ENCODE measurements at regions not wholly inside any gene's neighbourhood (a gene's known extent, or its start where the extent isn't known, plus 50 kb on each side); places are given as distances from the start of the nearest gene placed in this dataset.
A peak's percentile ranks its signal among the peaks of the same experiment; 100 is the strongest.
"Not testable (repeated sequence)": the region's sequence is repeated elsewhere in the genome, so short reads cannot be mapped to it uniquely, and the experiment has no call there.

- no peak for DNase-seq (ENCODE audit: low read depth, low spot score)
These were observed 372.4 kb downstream of the CCSER2 start for GRCh38 chr10:84700668-84701369.

- DNase-seq (ENCODE audit: low read depth, low spot score) = no peak
These were observed 373.0 kb downstream of the CCSER2 start for GRCh38 chr10:84701370-84701720.

DNA sequence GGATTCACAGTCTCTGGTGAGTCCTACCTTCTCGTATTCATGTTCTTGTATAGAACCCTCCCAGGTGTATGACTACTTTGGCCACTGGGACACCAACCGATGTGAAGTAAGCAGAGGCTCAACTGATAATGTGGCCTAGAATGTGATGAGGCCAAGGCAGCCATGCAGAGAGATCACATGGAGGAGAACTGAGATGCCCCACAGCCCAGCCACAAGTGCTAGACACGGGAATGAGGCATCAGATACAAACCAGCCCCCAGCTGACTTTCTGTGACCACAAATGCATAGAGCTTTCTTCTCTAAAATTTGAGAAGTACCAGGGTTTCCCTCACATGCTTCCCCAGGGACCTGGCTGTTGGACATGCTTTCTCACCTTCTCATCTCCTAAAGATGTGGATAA lies 375.7 kb downstream of the CCSER2 start:
- no peak for DNase-seq (ENCODE audit: low read depth, low spot score)

DNA sequence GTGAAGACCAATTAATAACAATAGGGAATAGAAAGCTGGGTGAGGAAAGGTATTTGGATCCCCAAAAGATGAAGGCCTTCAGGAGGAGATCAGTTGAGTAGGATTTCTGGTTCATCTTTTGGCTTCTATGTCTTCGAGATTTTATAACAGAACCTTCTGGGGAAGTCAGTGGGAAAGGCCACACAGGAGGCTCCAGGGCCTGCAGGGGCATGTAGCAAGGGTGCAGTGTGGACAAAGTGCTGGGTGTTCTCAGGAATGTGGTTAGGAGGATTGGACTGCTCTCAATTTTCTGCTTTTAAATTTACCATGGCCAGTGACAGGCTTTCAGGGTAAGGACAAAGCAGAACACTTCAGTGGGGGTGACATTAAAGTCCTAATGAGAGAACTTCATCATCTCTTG lies 378.0 kb downstream of the CCSER2 start:
- no peak for DNase-seq (ENCODE audit: low read depth, low spot score)

DNA sequence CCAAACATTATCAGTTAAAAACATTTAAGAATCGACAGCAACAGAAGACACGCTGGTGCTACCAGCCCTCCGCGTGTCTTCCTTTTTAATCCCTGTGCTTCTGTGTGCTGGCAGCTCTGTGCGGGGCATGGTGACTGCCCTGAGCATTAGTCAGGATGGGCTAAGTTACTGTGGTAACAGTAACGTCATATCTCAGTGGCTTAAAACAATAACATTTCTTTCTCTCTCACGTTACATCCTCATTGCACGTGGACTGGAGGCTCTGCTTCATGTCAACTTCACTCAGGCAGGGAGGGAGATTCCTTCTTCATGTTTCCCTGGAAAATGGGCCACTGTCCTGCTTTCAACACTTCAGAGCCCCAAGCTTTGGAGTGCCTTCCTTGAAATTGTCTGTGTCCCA lies 378.5 kb downstream of the CCSER2 start:
- DNase-seq (ENCODE audit: low read depth, low spot score) = peak; percentile 6

DNA sequence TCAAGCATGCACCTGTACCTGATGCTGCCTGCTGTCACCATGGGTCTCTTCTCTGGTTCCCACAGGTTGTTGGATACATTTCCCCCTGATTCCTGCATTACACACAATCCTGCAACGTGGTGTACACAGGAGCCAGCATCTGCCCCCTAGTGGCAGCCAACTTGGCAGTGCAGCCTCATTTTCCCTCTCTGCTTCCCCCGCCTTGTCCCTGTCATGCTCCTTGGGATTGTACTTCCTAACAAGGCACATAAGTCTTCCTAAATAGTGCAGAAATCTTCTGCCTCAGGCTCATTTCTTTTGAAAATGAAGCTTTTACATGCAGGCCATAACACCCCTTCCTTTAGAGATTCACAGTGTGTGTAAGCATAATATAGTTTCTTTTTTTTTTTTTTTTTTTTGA lies 387.5 kb downstream of the CCSER2 start:
- peak; percentile 81 for DNase-seq (ENCODE audit: low read depth, low spot score)

GRCh38 chr10:84718877-84719616 lies 390.7 kb downstream of the CCSER2 start:
- DNase-seq (ENCODE audit: low read depth, low spot score) = no peak

DNA sequence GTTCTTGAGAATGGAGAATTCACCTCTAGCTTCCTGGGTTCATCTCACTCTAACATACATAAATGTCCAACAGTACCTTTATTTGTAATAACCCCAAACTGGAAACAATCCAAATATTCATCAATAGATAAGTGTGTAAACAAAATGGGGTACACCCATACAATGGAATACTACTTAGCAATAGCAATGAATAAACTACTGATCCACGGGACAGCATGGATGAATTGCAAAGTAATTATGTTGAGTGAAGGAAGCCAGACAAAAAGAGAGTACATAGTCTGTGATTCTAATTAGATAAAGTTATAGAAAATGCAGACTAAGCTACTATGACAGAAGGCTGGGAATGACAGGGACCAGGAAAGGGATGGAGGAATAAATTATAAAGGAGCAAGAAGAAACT lies 391.3 kb downstream of the CCSER2 start:
- DNase-seq (ENCODE audit: low read depth, low spot score) = no peak

- peak; percentile 48 for DNase-seq (ENCODE audit: low read depth, low spot score)
These were observed 399.0 kb downstream of the CCSER2 start for GRCh38 chr10:84727398-84727797.

- DNase-seq (ENCODE audit: low read depth, low spot score) = not testable (repeated sequence)
These were observed 410.7 kb downstream of the CCSER2 start for GRCh38 chr10:84739126-84739525.

- no peak for DNase-seq (ENCODE audit: low read depth, low spot score)
These were observed 411.3 kb downstream of the CCSER2 start for GRCh38 chr10:84739641-84740040.

DNA sequence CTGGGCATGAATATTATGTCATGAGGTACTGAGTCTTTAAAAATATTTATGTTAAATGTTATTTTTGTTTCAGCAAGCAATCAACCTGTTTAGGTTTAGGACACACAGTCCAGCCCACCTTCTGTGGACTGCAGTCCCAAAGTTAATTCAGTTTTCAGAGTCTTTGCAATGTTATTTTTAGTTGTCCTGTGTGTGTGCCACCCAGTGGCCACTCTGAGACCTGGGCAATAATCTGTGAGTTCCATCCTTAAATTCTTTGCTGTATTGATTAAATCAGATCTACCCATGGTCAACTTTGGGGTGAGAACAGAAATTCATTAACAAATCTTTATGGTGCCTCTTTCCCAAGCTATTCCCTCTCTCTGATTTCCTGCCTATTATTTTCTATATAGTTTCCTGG lies 415.1 kb downstream of the CCSER2 start:
- peak; percentile 6 for DNase-seq (ENCODE audit: low read depth, low spot score)

DNA sequence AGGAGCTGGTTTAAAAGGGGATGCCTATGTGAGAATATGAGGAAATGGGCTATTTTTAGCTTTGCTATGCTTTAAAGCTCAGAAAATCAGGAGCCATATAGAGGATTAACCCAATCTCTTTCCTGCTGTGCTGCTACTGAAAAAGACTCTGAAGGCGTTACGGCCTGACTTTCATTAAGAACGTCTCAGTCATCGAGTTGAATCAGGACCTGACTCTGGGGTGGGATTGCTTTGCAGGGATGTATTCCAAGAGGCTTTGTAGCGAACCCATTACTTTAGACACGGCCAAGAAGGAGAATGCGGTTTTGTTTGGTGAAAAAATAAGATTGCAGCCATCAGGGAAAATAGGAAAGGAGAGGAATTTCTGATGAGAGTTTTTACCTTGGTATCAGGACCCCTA lies 426.9 kb downstream of the CCSER2 start:
- no peak for DNase-seq (ENCODE audit: low read depth, low spot score)

- DNase-seq (ENCODE audit: low read depth, low spot score) = not testable (repeated sequence)
These were observed 428.3 kb downstream of the CCSER2 start for GRCh38 chr10:84756653-84757052.

- DNase-seq (ENCODE audit: low read depth, low spot score) = peak; percentile 82
These were observed 433.7 kb downstream of the CCSER2 start for GRCh38 chr10:84761994-84762614.

DNA sequence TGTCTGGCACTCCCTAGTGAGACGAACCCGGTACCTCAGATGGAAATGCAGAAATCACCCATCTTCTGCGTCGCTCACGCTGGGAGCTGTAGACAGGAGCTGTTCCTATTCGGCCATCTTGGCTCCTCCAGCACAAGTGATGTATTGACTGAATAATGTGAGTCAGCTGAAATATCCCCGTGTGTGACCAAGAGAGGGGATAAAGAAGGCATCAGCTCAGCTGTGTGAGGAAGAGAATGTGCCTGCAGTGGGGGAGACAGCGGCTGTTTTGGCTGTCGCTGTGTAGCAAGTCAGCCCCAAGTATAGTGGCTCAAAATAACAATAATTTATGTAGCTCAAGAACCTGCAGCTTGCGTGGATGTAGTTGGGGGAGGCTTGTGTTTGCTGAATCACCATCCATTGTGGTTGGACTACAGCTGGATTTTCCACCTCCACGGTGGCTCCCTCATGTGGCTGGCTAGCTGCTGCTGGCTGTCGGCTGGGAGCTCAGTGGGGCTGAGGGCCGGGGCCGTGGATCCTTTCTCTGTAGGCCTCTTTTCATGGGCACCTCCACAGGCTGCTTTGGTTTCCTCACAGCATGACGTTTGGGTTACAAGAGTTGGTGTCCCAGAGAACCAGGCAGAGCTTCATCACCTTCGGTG lies 434.5 kb downstream of the CCSER2 start:
- peak; percentile 47 for DNase-seq (ENCODE audit: low read depth, low spot score)

GRCh38 chr10:84763965-84764364 lies 435.6 kb downstream of the CCSER2 start:
- no peak for DNase-seq (ENCODE audit: low read depth, low spot score)

- no peak for DNase-seq (ENCODE audit: low read depth, low spot score)
These were observed 436.7 kb downstream of the CCSER2 start for GRCh38 chr10:84765086-84765485.

DNA sequence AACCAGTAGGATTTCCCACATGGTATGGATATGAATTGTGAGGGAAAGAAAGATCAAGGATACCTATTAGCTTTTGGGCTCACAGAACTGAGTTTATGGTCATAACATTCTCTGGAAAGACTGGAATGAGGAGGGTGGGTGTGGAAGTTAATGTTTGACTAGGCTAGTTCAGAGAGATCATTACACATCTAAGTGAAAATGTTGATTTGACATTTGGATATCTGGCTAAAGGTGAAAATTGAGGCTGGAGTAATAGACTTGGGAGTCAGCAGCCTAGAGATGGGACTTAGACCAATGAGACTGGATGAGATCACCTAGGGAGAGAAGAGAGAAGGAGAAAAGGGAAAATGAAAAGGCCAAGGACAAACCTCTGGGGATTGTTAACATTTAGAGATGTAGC lies 437.3 kb downstream of the CCSER2 start:
- no peak for DNase-seq (ENCODE audit: low read depth, low spot score)

GRCh38 chr10:84766923-84767322 lies 438.5 kb downstream of the CCSER2 start:
- no peak for DNase-seq (ENCODE audit: low read depth, low spot score)

- no peak for DNase-seq (ENCODE audit: low read depth, low spot score)
These were observed 439.7 kb downstream of the CCSER2 start for GRCh38 chr10:84768132-84768531.

- no peak for DNase-seq (ENCODE audit: low read depth, low spot score)
These were observed 442.4 kb downstream of the CCSER2 start for GRCh38 chr10:84770824-84771223.
